Right renal pelvis (tissue), 4 donors: ENCODE measurements at regions not wholly inside any gene's neighbourhood (a gene's known extent, or its start where the extent isn't known, plus 50 kb on each side); places are given as distances from the start of the nearest gene placed in this dataset.

ENCODE experiments used
- DNase-seq, 4 donors: peaks; one replicate each; pipeline ENCODE4 v3.0.0-alpha.2; 2013; ENCODE audit warnings: low read depth in 4 of 4, low spot score in 3 of 4, missing footprints in 1 of 4

DNA sequence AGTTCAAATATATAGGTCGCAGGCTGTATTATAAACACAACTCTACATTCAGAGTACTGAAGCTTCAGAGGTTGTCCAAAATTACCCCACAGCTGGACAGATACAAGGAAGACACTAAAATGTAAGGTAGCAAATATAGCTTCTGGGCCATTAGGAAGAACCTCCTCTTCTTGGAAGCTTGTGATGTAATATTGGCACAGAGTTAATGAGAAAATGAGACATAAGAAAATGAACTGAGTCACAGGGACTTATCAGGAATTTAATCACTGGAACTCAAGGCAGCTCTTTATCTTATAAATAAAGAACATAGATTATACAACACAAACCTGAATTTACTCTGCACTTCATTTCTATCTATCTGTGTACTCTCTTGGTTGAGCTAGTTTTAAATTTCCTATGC lies 344.7 kb downstream of the PCDH10 start:
- no peak for DNase-seq

DNA sequence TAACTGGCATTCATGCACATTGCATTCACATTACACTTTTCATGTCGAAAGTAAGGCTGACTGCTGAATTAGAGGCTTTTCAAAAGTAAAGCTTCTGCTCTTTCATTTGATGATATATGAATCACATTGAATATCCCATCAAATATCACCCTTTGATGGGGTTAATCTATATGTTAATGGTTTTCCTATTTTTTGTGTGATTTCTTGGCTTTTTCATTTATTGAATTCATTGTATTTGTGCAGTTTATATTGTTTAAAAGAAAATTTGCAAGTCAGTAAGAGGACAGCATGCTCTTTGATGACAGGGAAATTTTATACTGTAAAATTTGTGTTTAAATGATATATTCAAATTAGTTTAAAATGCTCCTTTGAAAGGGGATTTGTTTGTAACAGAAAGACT lies 344.1 kb downstream of the PCDH10 start:
- no peak for DNase-seq

DNA sequence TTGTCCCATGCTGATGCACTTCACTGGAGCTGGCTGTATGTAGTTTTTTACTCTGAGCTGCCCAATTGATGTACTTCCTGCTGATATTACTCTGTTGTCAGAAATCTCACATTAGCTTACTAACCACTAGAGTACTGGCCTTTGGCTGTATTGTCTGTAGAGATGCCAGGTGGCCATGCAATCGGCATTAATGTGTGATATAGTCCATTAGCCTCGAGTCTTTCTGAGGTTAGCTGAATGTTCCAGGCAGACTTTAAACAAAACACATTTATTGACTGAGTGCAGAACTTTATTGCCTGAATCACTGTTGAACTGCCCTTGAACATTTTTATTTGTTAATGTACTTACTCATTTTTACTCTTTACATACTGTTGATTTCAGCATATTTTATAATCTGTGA lies 335.2 kb downstream of the PCDH10 start:
- DNase-seq, result no peak

DNA sequence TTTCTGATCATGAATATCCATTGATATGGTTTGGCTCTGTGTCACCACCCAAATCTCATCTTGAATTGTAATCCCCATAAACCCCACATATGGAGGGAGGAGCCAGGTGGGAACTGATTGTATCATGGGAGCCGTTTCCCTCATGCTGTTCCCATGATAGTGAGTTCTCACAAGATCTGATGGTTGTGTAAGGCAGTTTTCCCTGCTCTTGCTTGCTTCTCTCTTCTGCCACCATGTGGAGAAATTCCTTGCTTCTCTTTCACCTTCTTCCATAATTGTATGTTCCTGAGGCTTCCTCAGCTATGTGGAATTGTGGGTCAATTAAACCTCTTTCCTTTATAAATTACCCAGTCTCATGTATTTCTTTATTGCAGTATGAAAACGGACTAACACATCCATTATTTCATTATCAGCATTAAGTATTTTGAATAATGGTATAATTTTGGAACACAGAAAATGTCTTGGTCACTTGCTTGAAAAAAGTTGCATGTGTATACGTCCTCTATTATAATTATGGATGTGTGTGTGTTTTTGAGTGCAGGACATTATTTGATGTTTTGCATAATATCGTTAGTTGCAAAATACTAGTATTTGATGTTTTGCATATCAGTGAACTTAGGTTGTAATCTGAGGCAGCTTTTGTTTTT lies 334.6 kb downstream of the PCDH10 start:
- DNase-seq, result no peak

DNA sequence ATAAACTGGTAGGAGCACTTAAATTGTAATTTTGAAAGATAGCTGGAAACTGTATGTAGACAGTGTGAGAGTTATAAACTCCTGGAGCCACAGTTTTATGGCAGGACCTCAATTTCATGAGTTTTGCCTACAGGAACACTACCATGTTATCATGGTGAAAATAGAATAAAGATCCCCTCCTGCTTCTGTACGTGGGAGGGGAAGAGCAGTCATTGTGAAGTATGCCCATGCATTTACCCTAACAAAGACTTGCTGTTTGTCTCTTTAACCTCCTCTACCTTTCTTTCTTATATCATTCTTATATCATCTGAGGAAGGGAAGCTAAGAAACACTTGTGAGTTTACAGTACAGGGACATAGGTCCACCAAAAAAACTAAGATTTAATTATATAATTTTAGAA lies 327.0 kb downstream of the PCDH10 start:
- no peak for DNase-seq

DNA sequence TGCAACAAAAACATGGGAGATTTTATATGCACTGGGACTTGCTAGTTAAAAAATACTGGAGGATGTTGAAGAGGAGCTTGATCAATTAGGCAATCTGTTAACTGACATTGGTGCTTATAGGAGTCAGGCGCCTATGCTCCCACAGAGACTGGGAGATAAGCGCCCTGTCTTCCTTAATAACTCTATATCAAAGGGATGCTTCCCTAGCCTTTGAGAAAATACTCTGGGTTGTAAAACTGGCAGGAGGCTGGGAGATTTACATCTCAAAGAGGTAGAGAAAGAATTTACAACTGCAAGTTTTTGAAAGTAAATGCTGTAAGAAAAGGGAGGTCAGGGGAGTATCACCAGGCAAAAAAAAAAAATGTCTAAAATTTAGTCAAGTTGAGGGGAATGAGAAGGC lies 325.4 kb downstream of the PCDH10 start:
- DNase-seq, result no peak

DNA sequence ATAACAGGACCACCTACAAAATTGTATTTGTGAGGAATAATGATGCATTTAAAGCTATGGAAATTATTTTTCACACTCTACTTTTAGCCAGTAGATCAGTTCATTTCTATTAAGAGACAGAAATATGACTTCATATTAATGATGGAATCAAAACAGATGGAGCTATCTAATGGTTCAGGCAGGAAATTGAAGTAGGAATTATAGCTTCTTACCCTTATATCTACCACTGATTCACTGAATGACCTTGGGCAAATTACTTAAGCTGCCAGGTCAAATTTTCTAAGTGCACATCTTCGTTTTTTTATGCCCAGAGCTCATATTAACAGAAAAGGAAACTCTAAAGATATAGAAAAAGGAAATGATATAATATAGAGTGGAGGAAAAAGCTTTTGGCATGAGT lies 323.1 kb downstream of the PCDH10 start:
- DNase-seq, result no peak

DNA sequence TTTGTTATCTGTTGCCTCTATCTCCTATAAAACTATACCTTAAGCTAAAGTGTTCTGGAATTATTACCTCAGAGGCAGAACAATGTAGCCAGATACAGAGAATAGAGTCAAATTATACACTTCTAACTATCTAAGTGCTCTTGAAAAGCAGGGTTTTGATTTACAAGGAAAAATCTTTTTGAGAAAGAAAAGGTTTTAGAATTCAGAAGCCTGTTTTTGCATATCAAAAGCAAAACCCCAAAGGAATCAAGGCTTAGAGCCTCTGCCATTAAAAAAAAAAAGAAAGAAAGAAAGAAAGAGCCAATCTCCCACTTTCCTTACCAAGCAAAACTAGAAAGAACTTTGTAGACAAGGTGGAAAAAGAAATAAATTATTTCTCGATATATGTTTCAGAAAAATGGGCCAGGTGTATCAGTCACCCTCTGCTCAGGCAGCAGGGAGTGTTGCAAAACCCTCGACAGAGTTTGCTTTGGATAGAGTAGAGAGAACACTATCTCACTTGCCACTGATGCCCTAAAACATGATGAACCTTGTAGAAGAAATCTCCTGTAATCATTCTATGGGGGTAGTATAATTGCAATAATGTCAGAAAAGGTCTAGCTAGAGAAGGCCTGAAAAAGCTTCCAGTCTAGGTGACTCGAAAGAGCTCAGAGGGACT lies 318.3 kb downstream of the PCDH10 start:
- no peak for DNase-seq

DNA sequence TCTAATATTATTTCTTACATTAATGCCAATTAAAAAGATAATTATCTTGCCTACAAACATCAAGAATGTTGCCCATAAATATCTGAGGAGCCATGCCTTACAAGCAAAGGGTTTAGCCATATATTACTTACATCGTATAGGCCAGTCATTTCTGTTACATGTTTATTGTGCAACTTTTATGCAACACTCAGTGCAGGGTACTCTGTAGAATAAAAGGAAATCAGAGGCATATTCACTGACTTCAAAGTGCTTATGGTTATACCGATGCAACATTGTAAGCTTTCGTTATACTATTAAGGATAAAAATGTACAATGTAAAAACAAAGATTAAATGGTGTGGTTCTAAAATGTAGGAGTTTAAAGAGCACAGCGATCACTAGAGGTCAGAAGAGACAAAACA lies 315.9 kb downstream of the PCDH10 start:
- DNase-seq, result no peak

DNA sequence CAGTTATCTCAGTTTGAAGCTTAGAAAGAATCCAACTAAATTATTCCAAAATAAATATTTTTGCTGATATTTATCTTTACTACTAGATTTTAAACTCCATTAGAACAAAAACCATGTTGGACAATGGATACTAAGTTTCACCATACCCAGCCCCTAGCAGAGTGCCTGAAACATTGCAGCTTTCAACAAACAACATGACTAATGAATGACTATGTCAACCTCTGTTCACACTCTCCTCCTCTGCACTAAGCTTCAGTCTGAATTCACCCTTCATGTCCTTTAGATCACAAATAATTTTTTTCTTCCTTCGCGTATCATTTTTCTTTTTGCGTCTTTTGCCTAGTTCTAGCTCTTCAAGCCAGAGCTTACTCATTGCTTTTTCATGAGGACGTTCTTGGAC lies 315.2 kb downstream of the PCDH10 start:
- no peak for DNase-seq

DNA sequence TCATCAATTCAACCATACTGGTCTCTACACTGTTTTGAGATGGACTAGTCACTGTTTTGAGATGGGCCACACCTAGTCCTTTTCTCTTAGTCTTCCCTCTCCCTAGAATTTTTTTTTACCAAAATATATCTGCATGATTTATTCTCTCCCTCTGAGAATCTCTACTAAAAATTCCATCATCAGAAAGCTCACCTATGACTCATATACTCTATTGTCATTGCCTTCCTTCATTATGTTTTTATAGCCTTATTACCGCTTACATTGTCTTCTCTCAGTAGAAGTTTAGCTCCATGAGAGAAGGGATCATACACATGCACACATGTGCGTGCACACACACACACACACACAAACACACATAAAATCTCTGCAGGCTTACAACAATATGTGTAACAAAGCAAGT lies 303.6 kb downstream of the PCDH10 start:
- no peak for DNase-seq

DNA sequence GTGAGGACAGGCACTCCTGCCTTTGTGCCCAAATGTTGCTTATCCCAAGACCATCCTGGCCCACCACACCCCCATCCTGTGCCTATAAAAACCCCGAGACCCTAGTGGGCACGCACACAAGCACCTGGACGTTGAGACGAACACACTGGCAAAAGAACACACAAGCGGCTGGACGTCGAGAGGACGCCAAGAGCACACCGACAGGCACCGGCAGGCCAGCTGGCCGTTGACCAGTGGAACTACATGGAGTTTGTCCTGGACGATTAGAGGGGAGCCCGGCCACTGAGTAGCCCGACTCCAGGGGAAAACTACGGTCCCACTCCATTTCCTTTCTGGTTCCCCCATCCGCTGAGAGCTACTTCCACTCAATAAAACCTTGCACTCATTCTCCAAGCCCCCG lies 301.7 kb downstream of the PCDH10 start:
- no peak for DNase-seq

DNA sequence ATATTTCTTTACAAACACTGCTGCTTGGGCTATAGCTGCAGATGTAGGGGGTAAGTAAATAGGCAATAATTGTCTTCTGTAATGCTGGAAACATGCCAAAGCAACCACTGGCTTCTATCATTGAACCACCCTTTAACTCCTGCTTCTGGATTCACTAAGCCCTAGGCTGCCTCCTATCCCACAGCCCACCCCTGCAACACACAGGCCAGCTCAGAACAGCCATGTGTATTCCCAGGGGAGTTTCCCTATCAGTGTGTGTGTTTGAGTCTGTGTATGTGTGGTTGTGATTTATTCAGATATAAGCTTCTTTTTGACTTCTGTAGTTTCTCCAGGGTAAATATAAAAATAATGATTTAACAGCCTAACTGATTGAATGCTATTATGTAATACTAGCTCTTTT lies 291.3 kb downstream of the PCDH10 start:
- no peak for DNase-seq

DNA sequence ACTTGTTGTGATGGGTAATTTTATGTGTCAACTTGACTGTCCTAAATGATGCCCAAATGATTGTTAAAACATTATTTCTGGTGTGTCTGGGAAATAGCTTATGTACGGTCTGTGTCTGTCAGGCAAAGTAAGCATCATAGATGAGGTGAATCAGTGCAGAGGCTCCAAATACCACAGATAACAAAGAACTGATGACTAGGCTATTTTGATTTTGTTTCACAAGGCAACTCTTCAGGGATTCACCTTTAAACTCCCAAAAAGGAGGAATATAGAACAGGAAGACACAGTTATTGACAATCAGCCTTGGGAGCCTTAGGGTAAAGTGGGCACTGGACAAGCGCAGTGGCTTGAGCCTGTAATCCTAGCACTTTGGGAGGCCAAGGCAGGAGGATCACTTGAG lies 290.7 kb downstream of the PCDH10 start:
- DNase-seq, result no peak

DNA sequence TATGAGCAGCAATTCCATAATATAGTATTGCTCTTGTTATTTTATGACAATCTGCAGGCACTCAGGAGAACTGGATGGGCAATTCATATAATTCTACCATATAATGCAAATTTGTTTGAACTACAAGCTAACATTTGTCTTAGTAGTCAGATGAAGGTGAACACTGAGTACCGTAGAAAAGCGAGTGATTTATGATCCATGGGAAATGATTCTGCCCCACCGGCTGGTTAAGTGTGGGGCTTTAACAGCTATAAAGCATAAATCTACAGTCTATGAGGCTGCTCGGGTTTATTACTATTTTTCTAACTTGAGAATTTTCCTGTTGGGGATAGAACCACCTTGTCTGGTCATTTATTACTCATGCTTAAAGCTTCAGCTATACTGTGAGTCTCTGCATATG lies 275.5 kb downstream of the PCDH10 start:
- DNase-seq, result peak in 2 of 4 donors; percentile 1 to 5

DNA sequence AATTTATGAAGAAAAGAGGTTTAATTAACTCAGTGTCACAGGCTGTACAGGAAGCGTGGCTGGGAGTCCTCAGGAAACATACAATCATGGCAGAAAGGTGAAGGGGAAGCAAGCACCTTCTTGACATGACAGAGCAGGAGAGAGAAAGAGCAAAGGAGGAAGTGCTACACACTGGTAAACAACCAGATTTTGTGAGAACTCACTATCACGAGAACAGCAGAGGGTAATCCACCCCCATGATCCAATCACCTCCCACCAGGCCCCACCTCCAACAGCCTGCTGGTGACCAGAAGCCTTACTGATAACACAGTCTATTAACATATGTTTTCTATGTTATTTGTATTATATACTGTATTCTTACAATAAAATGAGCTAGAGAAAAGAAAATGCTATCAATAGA lies 254.8 kb downstream of the PCDH10 start:
- no peak for DNase-seq

DNA sequence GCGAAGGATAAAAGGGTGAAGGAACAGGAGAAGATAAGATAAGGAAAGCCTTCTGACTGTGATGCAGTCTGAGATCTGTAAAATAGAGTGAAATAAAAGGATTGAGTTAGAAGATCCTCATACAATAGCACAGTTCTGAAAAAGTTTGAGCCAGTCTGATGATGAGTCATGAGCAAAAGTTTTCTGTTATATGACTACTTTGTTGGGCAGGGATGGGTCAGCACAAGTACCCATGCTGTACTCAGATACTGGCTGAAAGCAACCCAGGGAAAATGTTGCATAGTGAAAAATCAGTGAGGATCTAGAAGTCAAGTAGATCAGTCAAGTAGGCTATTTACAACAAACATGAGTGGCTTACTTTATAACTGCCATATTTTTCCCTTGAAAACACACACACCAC lies 253.5 kb downstream of the PCDH10 start:
- DNase-seq, result no peak

DNA sequence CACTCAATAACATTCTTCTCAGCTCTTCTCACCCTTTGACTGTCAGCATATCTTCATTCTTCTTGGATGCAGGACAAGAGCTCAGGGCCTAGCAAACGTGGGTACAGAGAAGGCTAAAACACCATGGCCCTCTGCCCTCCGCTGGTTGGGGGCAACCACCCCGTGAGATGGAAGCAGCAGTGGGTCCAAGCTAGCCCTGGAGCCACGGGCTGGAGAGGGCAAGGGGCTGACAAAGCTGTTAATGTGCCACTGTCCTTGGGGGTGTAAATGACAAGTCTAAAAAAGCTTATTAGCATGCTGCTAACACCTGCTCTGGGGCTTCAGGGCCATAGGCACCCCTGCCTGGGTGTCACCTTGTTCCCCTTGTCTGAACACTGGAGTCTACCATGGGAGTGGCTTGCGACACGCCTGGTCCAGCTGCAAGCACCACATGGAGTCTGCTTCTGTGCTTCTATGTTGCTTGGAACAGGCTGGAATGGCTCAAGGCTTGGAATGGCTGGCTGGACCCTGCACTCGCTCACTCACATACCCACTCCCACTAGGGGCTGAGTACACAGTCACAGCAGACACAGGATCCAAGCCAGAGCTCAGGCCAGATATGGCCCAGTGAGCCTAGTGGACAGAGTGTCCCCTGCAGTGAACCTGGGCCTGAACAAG lies 246.0 kb downstream of the PCDH10 start:
- no peak for DNase-seq

DNA sequence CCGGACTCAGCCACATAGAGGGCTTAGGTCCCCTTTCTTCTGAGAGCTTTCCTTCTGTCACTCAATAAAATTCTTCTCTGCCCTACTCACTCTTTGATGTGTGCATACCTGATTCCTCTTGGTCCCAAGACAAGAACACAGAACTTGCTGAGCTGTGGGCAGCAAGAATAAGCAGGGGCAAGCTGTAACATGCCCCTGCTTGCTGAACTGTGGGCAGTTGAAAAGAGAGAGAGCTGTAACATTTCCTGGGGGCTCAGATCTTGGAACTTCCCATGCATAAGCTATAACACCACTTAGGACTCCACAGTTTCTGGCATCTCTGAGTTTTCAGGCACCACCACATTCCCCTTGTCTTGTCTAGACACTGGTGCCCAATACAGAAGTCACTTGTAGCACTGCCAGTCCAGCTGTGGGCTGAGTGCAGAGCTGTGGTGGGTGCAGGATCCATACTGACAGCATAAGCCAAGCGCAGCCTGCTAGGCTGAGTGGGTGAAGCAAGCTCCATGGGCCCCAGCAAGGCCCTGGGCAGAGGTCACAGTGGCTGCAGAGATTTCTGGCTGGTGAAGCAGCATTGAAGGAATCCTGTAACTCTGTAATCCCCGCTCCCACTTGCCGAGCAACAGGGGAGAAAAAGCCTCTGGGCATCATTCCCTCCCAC lies 241.2 kb downstream of the PCDH10 start:
- DNase-seq, result no peak

DNA sequence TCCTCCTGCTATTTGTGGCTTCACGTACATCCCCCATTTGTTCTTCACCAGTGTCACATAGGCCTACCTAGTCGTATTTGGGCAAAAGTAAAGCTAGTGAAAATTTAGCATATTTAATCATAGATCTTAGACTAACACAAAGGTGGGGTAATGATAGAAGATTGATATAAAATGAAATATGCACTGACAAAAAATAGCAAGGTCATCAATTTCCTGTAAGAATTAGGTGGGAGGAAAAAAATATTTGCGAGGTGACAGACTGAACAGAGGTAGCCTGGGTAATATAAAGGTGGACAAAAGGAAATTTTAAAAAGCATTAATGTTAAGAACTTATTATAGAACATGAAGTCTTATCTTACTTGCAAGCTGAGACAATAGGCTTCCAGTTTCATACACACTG lies 239.9 kb downstream of the PCDH10 start:
- no peak for DNase-seq

DNA sequence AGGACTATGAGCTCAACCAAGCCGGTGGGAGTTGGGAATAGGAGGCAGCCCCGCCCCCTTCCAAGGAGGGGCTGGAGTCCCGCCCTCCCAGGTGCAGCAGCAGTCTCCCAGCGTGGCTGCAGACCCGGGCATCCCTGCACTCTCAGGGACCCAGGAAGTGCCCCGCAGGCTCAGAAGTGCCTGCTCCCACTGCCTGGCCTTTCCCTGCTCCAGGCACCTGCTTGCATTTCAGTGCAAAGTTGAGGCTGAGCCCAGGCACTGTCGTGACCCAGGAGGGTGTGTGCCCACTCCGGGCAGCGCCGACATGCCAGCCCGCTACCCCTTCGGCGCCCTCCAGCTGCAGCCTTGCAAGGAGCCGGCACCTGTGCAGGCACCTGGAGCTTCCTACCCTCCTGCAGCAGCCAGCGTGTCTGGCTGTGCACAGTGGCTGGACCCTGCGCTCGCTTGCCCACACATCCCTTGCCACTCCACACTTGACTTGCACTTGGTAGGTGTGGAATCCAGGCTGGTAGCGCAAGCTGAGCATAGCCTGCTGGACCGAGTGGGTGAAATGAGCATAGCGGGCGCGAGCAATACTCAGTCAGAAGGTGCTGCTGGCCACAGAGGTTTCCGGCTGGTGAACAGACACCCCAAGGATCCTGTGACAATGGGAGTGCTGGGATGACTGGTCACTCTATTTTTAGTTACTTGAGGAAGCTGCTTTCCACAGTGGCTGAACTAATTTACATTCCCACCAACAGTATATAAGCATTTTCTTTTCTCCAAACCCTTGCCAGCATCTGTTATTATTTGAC lies 236.3 kb downstream of the PCDH10 start:
- DNase-seq, result no peak
